NCI-H748 treated with DMSO at 0.1 percent for 48 hours (cell line): ENCODE measurements at regions not wholly inside any gene's neighbourhood (a gene's known extent, or its start where the extent isn't known, plus 50 kb on each side); places are given as distances from the start of the nearest gene placed in this dataset.

Experiments used
- DNase-seq: peaks from one replicate; lab custom pipeline; 2025; lab: John Stamatoyannopoulos, UW

- DNase-seq: no peak
Measured at GRCh38 chr14:101405171-101405883, 156.0 kb upstream of the DIO3 start.

- DNase-seq: no peak
Measured at GRCh38 chr14:101406921-101407320, 154.4 kb upstream of the DIO3 start.

DNA sequence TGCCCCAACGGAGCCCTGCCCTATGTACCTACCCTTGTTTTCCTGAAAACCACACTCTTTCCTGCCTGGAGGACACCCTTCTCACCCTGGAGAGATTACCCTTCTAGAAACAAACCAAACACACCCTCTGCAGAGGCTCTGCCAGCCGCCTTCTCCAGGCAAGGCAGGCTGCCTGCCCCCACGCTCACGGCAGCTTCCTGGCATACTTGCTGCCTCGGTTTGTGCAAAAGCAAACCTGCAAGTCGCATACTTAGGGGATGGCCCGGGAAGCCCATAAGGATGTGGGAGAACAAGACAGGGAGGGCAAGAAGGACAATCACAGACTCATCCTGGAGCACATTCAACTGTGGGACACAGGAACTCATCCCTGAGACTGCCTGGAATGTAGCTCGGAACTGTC is 154.0 kb upstream of the DIO3 start:
- no peak for DNase-seq

DNA sequence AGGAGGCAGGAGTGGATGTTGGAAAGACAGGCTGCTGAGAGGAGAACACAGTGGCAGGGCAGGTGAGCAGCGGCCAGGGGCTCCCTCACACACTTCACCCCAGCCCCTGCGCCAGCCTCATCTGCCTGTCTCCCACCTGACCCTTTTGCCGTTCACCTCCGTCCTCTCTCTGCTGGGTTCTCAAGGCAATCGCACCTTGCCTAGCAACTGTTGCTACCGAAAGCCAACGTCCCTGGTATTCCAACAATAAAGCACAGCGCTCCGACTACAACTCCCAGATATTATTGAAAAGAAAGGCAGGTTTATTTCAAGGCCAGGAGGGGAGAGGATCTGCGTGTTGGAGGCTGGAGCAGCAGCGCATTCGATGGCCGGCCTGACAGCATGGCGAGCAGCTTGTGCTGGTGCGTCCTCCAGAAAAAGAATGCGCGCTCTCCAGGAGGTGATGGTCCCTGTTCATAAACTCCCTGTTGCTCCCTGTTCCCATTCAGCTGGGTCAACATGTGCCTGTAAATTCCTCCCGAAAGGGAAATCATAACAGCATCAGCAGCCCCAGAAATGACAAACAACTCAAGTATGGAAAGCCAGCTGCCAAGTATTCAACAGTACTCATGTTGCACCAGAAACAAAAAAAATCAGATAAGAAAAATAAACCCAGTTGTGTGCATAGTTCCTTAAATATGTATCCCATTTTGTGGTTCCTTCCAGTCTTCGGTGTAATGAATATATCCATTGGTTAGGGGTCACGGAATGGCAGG is 153.0 kb upstream of the DIO3 start:
- peak; percentile 84 for DNase-seq

GRCh38 chr14:101409006-101409543 is 152.2 kb upstream of the DIO3 start:
- DNase-seq: no peak

DNA sequence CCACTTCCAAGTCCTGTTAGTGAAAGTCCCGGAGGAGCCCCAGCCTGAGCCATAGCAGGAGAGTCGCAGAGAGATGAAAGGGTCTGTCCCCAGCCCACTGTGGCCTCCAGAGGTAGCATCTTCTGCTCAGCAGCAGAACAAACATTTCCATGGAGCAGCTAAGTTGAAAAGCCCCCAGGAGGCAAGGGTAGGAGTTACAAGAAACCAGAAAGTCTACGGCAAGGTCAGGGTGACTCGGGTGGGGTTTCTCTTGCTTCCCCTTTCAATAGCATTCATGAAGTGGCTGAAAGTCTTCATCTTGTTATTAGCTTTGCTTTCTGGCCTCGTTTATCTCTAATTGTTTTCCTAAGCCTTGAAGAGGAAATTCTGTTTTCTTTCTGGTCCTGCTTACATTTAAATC is 151.2 kb upstream of the DIO3 start:
- no peak for DNase-seq

GRCh38 chr14:101411151-101411550 is 150.1 kb upstream of the DIO3 start:
- no peak for DNase-seq

DNA sequence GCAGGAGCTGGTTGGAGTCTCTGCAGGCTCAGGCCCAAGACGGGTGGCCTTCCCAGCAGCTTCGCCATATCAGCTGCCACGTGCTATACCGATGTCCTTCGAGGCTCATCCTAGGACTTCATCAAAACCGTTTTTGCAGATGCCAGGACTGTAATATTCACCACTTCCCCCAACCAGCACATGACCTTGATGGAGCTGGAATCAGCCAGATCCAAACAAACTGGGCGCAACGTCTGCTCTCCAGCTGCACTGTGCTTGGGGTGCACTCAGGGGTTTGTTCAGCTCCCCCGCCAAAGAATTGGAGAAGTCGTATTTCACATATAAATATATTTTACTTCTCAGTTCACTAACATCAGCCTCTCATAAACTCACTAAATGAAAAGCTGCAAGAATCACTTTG is 149.5 kb upstream of the DIO3 start:
- no peak for DNase-seq

- peak; percentile 40 for DNase-seq
Measured at GRCh38 chr14:101412739-101413138, 148.6 kb upstream of the DIO3 start.

DNA sequence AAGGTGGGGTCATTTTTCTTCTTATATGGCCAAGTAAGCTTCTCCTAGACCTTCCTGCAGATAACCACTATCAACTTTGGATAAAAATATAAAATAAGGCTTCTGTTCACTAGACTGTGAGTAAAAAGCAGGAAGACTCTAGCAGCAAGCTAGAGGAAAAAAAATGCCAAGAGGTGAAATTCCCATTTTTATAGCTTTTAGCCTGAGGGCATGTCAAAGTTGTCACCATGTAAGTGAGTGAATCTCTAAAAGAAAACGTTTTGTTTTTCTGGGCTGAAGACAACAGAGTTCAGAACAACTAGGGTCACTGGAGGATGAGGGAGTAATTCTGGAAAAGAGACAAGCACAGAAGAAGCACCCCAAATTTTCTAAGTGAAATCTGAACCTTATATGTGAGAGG is 143.9 kb upstream of the DIO3 start:
- DNase-seq: no peak

GRCh38 chr14:101418601-101419000 is 142.7 kb upstream of the DIO3 start:
- no peak for DNase-seq

- no peak for DNase-seq
Measured at GRCh38 chr14:101426466-101426865, 134.8 kb upstream of the DIO3 start.

DNA sequence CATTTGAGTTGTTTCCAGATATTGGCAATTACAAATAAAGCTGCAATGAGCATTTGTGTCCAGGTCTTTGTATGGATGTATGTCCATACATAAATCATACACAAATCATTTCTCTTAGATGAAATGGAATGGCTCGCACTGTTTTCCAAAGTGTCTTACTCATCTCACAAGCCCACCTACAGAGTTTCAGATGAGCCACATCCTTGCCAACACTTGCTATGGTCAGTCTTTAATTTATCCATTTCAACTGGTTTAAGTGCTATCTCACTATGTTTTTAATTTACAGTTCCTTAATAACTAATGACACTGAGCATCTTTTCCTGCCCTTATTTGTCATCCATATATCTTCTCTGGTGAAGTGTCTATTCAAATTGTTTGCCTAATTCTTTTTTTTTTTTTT is 132.9 kb upstream of the DIO3 start:
- no peak for DNase-seq

DNA sequence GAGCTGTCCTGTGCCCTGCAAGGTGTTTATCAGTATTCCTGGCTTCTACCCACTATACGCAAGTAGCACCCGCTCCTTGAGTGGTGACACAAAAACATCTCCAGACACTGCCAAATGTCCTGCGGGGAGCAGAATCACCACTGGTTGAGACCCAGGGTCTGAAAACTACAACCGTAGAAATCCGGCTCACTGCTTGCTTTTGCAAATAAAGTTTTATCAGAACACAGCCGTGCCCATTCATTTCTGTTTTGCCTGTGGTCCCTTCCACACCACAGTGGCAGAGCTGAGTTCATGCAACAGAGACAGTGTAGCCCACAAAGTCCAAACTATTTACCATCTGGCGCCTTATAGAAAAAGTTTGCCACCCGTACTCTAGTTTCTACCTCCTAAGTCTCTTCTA is 125.7 kb upstream of the DIO3 start:
- no peak for DNase-seq

GRCh38 chr14:101439023-101439422 is 122.3 kb upstream of the DIO3 start:
- DNase-seq: no peak

- no peak for DNase-seq
Measured at GRCh38 chr14:101440496-101440895, 120.8 kb upstream of the DIO3 start.

GRCh38 chr14:101441710-101442109 is 119.6 kb upstream of the DIO3 start:
- no peak for DNase-seq

DNA sequence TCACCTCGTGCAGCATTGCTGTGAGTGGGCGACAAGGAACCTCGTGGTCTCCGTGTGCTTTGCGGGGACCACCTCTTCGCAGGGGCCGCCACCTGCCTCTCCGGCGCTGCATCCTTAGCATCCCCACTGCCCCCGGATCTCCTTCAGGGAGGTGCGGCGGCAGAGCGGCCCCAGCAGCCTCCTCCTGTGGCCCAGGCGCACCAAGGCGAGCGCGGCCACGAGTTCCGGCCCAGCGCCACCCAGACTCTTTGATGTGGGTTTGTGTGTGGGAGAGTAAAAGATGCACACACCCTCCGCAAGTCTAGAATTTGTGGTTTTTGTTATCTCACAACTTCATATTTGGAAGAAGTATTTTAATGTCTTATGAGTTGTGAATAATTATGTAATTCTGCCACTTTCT is 118.8 kb upstream of the DIO3 start:
- DNase-seq: no peak

- no peak for DNase-seq
Measured at GRCh38 chr14:101444116-101444515, 117.2 kb upstream of the DIO3 start.

- no peak for DNase-seq
Measured at GRCh38 chr14:101445278-101445677, 116.0 kb upstream of the DIO3 start.

DNA sequence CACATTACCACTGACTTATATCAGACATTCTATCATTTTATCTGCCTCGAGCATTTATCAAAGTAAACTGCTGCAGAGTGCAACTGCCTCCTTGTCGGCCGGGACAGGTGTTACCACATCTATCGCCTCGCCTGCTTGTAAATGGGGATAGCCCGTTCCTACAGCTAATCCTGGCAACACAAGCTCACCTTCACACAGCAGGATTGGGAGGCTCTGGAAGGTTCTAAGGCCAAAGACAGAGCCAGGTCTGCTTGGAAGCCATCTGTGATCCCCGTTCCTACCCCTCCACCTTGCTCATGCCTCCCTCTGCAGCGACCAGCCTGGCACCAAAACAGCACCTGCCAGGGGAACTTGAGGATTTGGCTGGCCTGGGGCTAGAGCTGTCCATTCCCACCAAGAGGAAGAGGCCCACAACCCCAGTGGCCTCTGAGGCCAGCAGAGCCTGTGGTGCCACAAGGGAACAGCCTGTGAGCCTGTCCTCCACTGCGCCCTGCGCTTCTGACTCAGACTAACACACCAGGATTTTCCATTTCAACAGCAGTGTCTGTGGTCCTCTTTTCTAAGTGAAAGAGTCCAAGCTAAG is 114.8 kb upstream of the DIO3 start:
- DNase-seq: no peak

DNA sequence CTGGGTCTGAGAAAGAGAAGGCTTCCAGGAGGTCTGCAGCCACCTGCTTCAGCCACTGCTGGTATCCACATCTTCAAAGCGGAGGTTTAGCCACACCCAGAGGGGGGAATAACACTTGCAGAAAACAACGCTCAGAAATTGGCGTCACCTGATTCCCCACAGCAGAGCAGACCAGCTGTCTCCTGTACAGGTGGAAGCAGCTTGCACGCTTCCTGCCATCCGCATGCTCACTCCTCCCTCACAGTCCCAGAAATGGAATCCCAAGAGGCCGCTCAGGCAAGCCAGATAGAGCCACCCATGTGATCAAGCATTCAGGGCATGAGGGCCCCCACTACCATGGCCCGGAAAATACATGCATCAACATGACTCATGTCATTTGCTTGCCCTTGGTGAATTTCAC is 112.2 kb upstream of the DIO3 start:
- DNase-seq: peak; percentile 68

- no peak for DNase-seq
Measured at GRCh38 chr14:101451166-101451565, 110.1 kb upstream of the DIO3 start.
